OCI-LY1 (cell line): ENCODE measurements at regions not wholly inside any gene's neighbourhood (a gene's known extent, or its start where the extent isn't known, plus 50 kb on each side); places are given as distances from the start of the nearest gene placed in this dataset.
"Not testable (repeated sequence)": the region's sequence is repeated elsewhere in the genome, so short reads cannot be mapped to it uniquely, and the experiment has no call there.

Source experiments
- H2AFZ ChIP-seq: fragments of 200-600 bp; sonication (generic), shearing (Covaris generic); 2 replicates; pipeline ENCODE4 v1.6.0; 2014; ENCODE audit warnings: antibody characterized with exemption, mild to moderate bottlenecking, low read length
- H3F3A ChIP-seq: fragments of 200-600 bp; sonication (generic), shearing (Covaris generic); 2 replicates; pipeline ENCODE4 v1.6.0; 2014; ENCODE audit warnings: mild to moderate bottlenecking, antibody characterized with exemption, low read length, moderate library complexity; ENCODE audit not compliant: insufficient read depth
- H3K27ac ChIP-seq: fragments of 200-600 bp; sonication (generic); 2 replicates; pipeline ENCODE4 v1.5.1; 2014; ENCODE audit warnings: low read length, mixed run types, mild to moderate bottlenecking, low read depth; ENCODE audit not compliant: poor library complexity, severe bottlenecking
- H3K27me3 ChIP-seq: fragments of 200-600 bp; sonication (generic); 2 replicates; pipeline ENCODE4 v1.6.0; 2014; ENCODE audit warnings: antibody characterized with exemption, mild to moderate bottlenecking, low read length, moderate library complexity; ENCODE audit not compliant: insufficient read depth
- H3K36me3 ChIP-seq: fragments of 200-600 bp; sonication (generic); 2 replicates; pipeline ENCODE4 v1.6.1; 2014; ENCODE audit warnings: mild to moderate bottlenecking, antibody characterized with exemption, low read length, moderate library complexity, mixed read lengths; ENCODE audit not compliant: insufficient read depth
- H3K4me1 ChIP-seq: fragments of 200-600 bp; sonication (generic); 2 replicates; pipeline ENCODE4 v1.5.1; 2014; ENCODE audit warnings: mild to moderate bottlenecking, low read length, moderate library complexity; ENCODE audit not compliant: insufficient read depth, severe bottlenecking
- H3K4me2 ChIP-seq: fragments of 200-600 bp; sonication (generic), shearing (Covaris generic); 2 replicates; pipeline ENCODE4 v1.6.1; 2014; ENCODE audit warnings: low read length
- H3K4me3 ChIP-seq: fragments of 200-600 bp; sonication (generic); 2 replicates; pipeline ENCODE4 v1.5.1; 2014; ENCODE audit warnings: low read length, low read depth, mild to moderate bottlenecking, mixed read lengths; ENCODE audit not compliant: poor library complexity, severe bottlenecking
- H3K79me2 ChIP-seq: fragments of 200-600 bp; shearing (Covaris generic); 2 replicates; pipeline ENCODE4 v1.6.1; 2016; ENCODE audit warnings: mixed run types, low read length, mixed read lengths; ENCODE audit not compliant: insufficient read depth
- H3K9ac ChIP-seq: fragments of 200-600 bp; sonication (generic), shearing (Covaris generic); 2 replicates; pipeline ENCODE4 v1.6.1; 2014; ENCODE audit warnings: mild to moderate bottlenecking, low read length, mixed read lengths
- H3K9me2 ChIP-seq: fragments of 200-600 bp; sonication (generic), shearing (Covaris generic); 2 replicates; pipeline ENCODE4 v1.6.1; 2014; ENCODE audit warnings: low read depth, mild to moderate bottlenecking, low read length, mixed read lengths
- H3K9me3 ChIP-seq: fragments of 200-600 bp; shearing (Covaris generic); 2 replicates; pipeline ENCODE4 v1.6.1; 2014; ENCODE audit warnings: low read length, mixed read lengths
- H4K20me1 ChIP-seq: fragments of 200-600 bp; sonication (generic), shearing (Covaris generic); 2 replicates; pipeline ENCODE4 v1.6.0; 2016; ENCODE audit warnings: mild to moderate bottlenecking, low read length; ENCODE audit not compliant: insufficient read depth
- CTCF ChIP-seq: fragments of 200-600 bp; sonication (generic), shearing (Covaris generic); IDR thresholded peaks from 2 replicates; pipeline ENCODE4 v1.5.1; 2017; ENCODE audit warnings: mild to moderate bottlenecking, antibody characterized with exemption, low read length, moderate library complexity, mixed read lengths
- EZH2 ChIP-seq: fragments of 200-600 bp; sonication (generic), shearing (Covaris generic); IDR thresholded peaks from 2 replicates; pipeline ENCODE4 v1.8.0; 2017; ENCODE audit warnings: borderline replicate concordance, mixed run types, mild to moderate bottlenecking, antibody characterized with exemption, low read length, moderate library complexity, mixed read lengths

DNA sequence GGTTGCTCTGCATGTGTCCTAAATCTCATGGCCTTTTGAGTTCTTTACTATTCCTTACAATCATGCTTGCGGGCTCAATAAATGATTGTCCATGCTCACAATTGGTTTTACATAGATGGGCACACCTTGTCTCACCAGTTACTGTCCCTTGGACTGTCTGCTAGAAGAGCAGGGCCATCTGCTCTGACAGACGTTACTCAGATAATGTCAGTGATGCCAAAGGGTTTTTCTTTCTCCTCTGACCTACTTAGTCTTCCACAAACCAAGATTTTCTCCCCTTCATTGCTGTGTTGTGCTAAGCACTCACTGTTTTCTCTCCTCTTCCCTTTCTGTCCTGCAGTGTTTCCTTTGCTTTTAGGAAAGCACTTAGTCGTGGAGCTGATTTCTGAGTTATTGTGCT is 562.3 kb downstream of the KIF4B start:
- H4K20me1 ChIP-seq: no peaks in the 10 kb centered on the region
- no peaks in the 10 kb centered on the region for H3K9me2 ChIP-seq
- H2AFZ ChIP-seq: no peak overlapping the region

GRCh38 chr5:155586808-155587207 is 573.3 kb downstream of the KIF4B start:
- not testable (repeated sequence) for H3K9ac ChIP-seq, H3K4me1 ChIP-seq, H3F3A ChIP-seq, H3K9me3 ChIP-seq, H3K79me2 ChIP-seq, H3K27me3 ChIP-seq, H3K36me3 ChIP-seq, H3K27ac ChIP-seq, H3K4me2 ChIP-seq, H3K9me2 ChIP-seq, H4K20me1 ChIP-seq, H2AFZ ChIP-seq, H3K4me3 ChIP-seq

More for the DNA sequence above, 562.3 kb downstream of the KIF4B start:
- H3F3A ChIP-seq: no peaks in the 10 kb centered on the region
- no peaks in the 10 kb centered on the region for H3K9me3 ChIP-seq
- TF ChIP-seq CTCF: no peak
- TF ChIP-seq EZH2: no peak
- H3K27ac ChIP-seq: no peak overlapping the region
- H3K36me3 ChIP-seq: no peaks in the 10 kb centered on the region
- H3K4me1 ChIP-seq: no peaks in the 10 kb centered on the region
- H3K79me2 ChIP-seq: no peaks in the 10 kb centered on the region
- H3K9ac ChIP-seq: no peak overlapping the region
- no peak overlapping the region for H3K4me3 ChIP-seq
- H3K4me2 ChIP-seq: no peak overlapping the region
- no peaks in the 10 kb centered on the region for H3K27me3 ChIP-seq

DNA sequence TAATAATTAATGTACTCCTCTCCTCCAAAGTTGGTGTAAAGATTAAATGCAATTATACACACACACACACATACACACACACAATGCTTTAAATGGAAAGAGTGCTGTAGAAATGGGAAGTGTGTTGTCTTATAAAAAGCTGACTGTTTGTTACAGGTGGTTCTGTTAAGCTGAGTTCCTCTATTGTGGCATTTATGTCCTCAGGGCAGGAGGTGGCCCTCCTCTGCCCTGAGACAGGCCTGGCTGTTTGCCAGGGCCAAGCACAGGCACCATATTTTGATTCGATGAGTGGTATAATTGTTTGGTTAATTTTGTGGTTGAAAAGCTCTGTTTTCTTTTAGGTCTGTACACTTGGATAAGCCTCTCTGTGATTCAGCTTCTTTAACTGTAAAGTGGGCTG is 573.9 kb downstream of the KIF4B start:
- no peaks in the 10 kb centered on the region for H3F3A ChIP-seq

More for the DNA sequence above, 573.9 kb downstream of the KIF4B start:
- Histone ChIP-seq H3K27ac (no peak overlapping the region), H3K9me3 (no peaks in the 10 kb centered on the region), H2AFZ (no peak overlapping the region), H3K4me1 (peaks cover 3% of the 10 kb centered on the region), H4K20me1 (no peaks in the 10 kb centered on the region), H3K9me2 (no peaks in the 10 kb centered on the region), H3K36me3 (no peaks in the 10 kb centered on the region), H3K27me3 (no peaks in the 10 kb centered on the region), H3K4me3 (no peak overlapping the region), H3K4me2 (no peak overlapping the region), H3K9ac (no peak overlapping the region), H3K79me2 (no peaks in the 10 kb centered on the region)
- no peak for TF ChIP-seq CTCF
- TF ChIP-seq EZH2: no peak
